ENCODE measurements at regions not wholly inside any gene's neighbourhood (a gene's known extent, or its start where the extent isn't known, plus 50 kb on each side); places are given as distances from the start of the nearest gene placed in this dataset.

- CTCF ChIA-PET, result no interaction called here
- H3K4me1 ChIP-seq (ENCODE audit: control insufficient read depth, extremely low read depth, insufficient read depth, low read length), result no peaks in the 10 kb centered on the region
- H3K9ac ChIP-seq (replicated peaks; ENCODE audit: extremely low read depth, insufficient read depth, low read length), result no peak overlapping the region
- FAIRE-seq (no peak), DNase-seq (ENCODE audit: low read depth, low spot score) (no peak)
- no peaks in the 10 kb centered on the region for H3K36me3 ChIP-seq (ENCODE audit: control insufficient read depth in 2 of 2, extremely low read depth in 1 of 2, insufficient read depth in 2 of 2, low read length in 2 of 2)
- POLR2A ChIA-PET, result no interaction called here
- no peak overlapping the region for H2AFZ ChIP-seq (ENCODE audit: low read depth, low read length)
- dilution Hi-C loops (cut with MboI; ENCODE audit: extremely low pct_ligation_motif_present, low sequenced_read_pairs) (no loop called here), intact Hi-C loops (cut with micrococcal nuclease) (no loop called here)
- H3K9me1 ChIP-seq (replicated peaks; ENCODE audit: control insufficient read depth, extremely low read depth, insufficient read depth, low read length), result no peaks in the 10 kb centered on the region
- H3K27me3 ChIP-seq (ENCODE audit: control insufficient read depth in 2 of 2, insufficient read depth in 2 of 2, low read length in 2 of 2), result no peaks in the 10 kb centered on the region
- H3K4me2 ChIP-seq (ENCODE audit: insufficient read depth, low read length), result no peak overlapping the region
- no peaks in the 10 kb centered on the region for H4K20me1 ChIP-seq (replicated peaks; ENCODE audit: control insufficient read depth, extremely low read depth, insufficient read depth, low read length)
- no peak overlapping the region for H3K27ac ChIP-seq (ENCODE audit: insufficient read depth, low read depth, low read length)
- no peaks in the 10 kb centered on the region for H3K9me3 ChIP-seq (replicated peaks; ENCODE audit: control insufficient read depth, insufficient read depth, low read length)
- TF ChIP-seq MYC (IDR thresholded peaks at IDR 0.05; ENCODE audit: low read depth, low read length), result no peak
- no peaks in the 10 kb centered on the region for H3K79me2 ChIP-seq (ENCODE audit: control insufficient read depth, insufficient read depth, low read length)
- no peak overlapping the region for H3K4me3 ChIP-seq (replicated peaks in 1 of 3; ENCODE audit: insufficient read depth in 1 of 3, low read depth in 1 of 3, low read length in 3 of 3)
- BruUV-seq (replicated peaks), result no TSS peak
These were observed 1628.9 kb upstream of the PRMT6 start for GRCh38 chr1:105427543-105427942.

- H3K4me2 ChIP-seq (ENCODE audit: insufficient read depth, low read length), result no peak overlapping the region
- H3K36me3 ChIP-seq (ENCODE audit: control insufficient read depth in 2 of 2, extremely low read depth in 1 of 2, insufficient read depth in 2 of 2, low read length in 2 of 2), result no peaks in the 10 kb centered on the region
- no peak overlapping the region for H3K27ac ChIP-seq (ENCODE audit: insufficient read depth, low read depth, low read length)
- no peak overlapping the region for H3K4me3 ChIP-seq (replicated peaks in 1 of 3; ENCODE audit: insufficient read depth in 1 of 3, low read depth in 1 of 3, low read length in 3 of 3)
- no peaks in the 10 kb centered on the region for H3K27me3 ChIP-seq (ENCODE audit: control insufficient read depth in 2 of 2, insufficient read depth in 2 of 2, low read length in 2 of 2)
- POLR2A ChIA-PET, result no interaction called here
- no peaks in the 10 kb centered on the region for H4K20me1 ChIP-seq (replicated peaks; ENCODE audit: control insufficient read depth, extremely low read depth, insufficient read depth, low read length)
- H2AFZ ChIP-seq (ENCODE audit: low read depth, low read length), result no peak overlapping the region
- no peak for DNase-seq (ENCODE audit: low read depth, low spot score)
- dilution Hi-C loops (cut with MboI; ENCODE audit: extremely low pct_ligation_motif_present, low sequenced_read_pairs), result no loop called here
- no TSS peak for BruUV-seq (replicated peaks)
- no peaks in the 10 kb centered on the region for H3K79me2 ChIP-seq (ENCODE audit: control insufficient read depth, insufficient read depth, low read length)
- no peaks in the 10 kb centered on the region for H3K4me1 ChIP-seq (ENCODE audit: control insufficient read depth, extremely low read depth, insufficient read depth, low read length)
- no peak for FAIRE-seq
- H3K9me3 ChIP-seq (replicated peaks; ENCODE audit: control insufficient read depth, insufficient read depth, low read length), result peaks cover 10% of the 10 kb centered on the region
- CTCF ChIA-PET, result no interaction called here
- intact Hi-C loops (cut with micrococcal nuclease), result no loop called here
- TF ChIP-seq MAX (IDR thresholded peaks at IDR 0.05; ENCODE audit: insufficient read depth, insufficient read length), result no peak
- no peak for TF ChIP-seq POLR2A (IDR thresholded peaks at IDR 0.05; ENCODE audit: low read depth, low read length)
- no peak for TF ChIP-seq GATA2 (IDR thresholded peaks at IDR 0.05; ENCODE audit: insufficient read depth, insufficient read length, low read depth, low read length)
- no peak for TF ChIP-seq CTCF (IDR thresholded peaks at IDR 0.05; ENCODE audit: extremely low read depth in 1 of 2, insufficient read depth in 1 of 2, low read depth in 1 of 2, low read length in 2 of 2)
- no peak for TF ChIP-seq POLR2AphosphoS5 (IDR thresholded peaks at IDR 0.05; ENCODE audit: insufficient read depth, low read depth, low read length)
- H3K9ac ChIP-seq (replicated peaks; ENCODE audit: extremely low read depth, insufficient read depth, low read length), result no peak overlapping the region
- H3K9me1 ChIP-seq (replicated peaks; ENCODE audit: control insufficient read depth, extremely low read depth, insufficient read depth, low read length), result no peaks in the 10 kb centered on the region
These were observed 1619.8 kb upstream of the PRMT6 start for GRCh38 chr1:105436589-105437259.

Data from endothelial cell of umbilical vein (primary cell).